ENCODE measurements at regions not wholly inside any gene's neighbourhood (a gene's known extent, or its start where the extent isn't known, plus 50 kb on each side); places are given as distances from the start of the nearest gene placed in this dataset.

GRCh38 chr2:4588606-4589005, 885.2 kb downstream of the DCDC2C start:
- TF ChIP-seq CTCF (IDR thresholded peaks at IDR 0.05; ENCODE audit: low read depth, low read length), result no peak
- no peak overlapping the region for H3K4me3 ChIP-seq (replicated peaks in 1 of 2; ENCODE audit: low read depth in 2 of 2, low read length in 2 of 2)
- DNase-seq (ENCODE audit: low read depth in 2 of 2), result no peak

GRCh38 chr2:4591261-4591660, 887.9 kb downstream of the DCDC2C start:
- TF ChIP-seq CTCF (IDR thresholded peaks at IDR 0.05; ENCODE audit: low read depth, low read length), result no peak
- H3K4me3 ChIP-seq (replicated peaks in 1 of 2; ENCODE audit: low read depth in 2 of 2, low read length in 2 of 2), result no peak overlapping the region
- no peak for DNase-seq (ENCODE audit: low read depth in 2 of 2)

- no peak overlapping the region for H3K4me3 ChIP-seq (replicated peaks in 1 of 2; ENCODE audit: low read depth in 2 of 2, low read length in 2 of 2)
- DNase-seq (ENCODE audit: low read depth in 2 of 2), result no peak
- TF ChIP-seq CTCF (IDR thresholded peaks at IDR 0.05; ENCODE audit: low read depth, low read length), result no peak
Measured at GRCh38 chr2:4597400-4597799, 894.0 kb downstream of the DCDC2C start.

DNA sequence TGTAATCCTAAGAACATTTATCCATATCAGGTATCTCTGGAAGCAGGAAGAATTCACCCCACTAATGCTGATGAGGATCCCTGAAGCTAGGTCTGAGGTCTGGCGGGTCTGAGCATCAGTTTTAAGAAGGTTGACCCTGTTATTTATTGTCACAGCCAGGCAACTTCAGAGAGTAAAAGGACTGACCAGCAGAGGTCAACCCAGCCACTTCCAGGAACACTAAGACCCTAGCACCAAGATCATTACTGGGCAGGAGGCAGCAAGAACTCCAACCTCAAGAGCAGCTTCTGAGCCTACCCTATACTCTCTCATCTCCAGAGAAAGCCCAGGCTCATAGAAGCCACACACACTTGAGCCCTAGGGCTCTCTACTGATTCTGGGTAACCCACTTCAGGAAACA, 901.4 kb downstream of the DCDC2C start:
- no peak for DNase-seq (ENCODE audit: low read depth in 2 of 2)
- no peak overlapping the region for H3K4me3 ChIP-seq (replicated peaks in 1 of 2; ENCODE audit: low read depth in 2 of 2, low read length in 2 of 2)
- TF ChIP-seq CTCF (IDR thresholded peaks at IDR 0.05; ENCODE audit: low read depth, low read length), result no peak

DNA sequence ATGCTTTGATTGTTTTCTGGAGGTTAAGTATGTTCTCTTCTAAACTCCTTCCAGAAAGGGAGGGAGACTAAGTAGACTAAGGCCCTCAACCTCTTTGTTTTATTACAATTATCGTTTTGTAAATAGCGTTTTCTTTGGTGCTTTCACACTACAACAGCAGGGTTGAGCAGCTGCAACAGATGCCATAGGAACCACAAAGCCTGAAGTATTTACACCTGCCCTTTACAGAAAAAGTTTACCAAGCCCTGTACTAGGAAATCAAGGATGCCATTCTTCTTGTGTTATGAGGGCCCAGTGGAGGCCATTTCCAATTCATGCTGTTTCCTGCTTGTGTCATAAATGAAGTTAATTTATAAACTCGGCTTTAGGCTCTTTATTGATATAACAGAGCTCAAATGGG, 914.8 kb downstream of the DCDC2C start:
- DNase-seq (ENCODE audit: low read depth in 2 of 2), result no peak
- H3K4me3 ChIP-seq (replicated peaks in 1 of 2; ENCODE audit: low read depth in 2 of 2, low read length in 2 of 2), result no peak overlapping the region
- no peak for TF ChIP-seq CTCF (IDR thresholded peaks at IDR 0.05; ENCODE audit: low read depth, low read length)

DNA sequence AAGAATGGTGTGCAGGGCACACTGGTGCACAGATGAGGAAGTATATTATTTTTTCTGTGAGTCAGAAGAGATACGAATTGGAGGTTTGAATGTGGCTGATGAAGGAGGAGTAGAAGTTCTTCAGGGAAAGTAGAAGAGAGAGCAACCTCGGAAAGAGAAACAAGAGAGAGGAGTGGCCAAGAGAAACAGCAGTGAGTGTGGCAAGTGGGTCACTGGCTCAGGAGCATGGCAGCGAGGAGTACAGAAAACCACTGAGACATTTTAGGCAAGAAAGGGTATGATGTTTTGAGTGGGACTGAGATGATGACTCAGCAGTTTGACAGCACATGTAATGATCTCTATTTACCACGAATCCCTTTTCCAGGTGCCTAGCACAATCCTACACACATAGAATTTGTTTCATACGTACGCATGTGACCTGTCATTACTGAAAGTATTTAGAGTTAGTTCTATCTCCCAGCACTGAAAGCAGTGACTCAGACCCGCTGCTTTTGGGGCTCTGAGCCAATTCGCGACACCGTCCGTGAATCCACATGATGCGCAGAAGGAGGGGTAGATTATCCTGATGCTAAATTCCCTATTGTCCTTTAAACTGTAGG, 915.4 kb downstream of the DCDC2C start:
- no peak overlapping the region for H3K4me3 ChIP-seq (replicated peaks in 1 of 2; ENCODE audit: low read depth in 2 of 2, low read length in 2 of 2)
- no peak for TF ChIP-seq CTCF (IDR thresholded peaks at IDR 0.05; ENCODE audit: low read depth, low read length)
- no peak for DNase-seq (ENCODE audit: low read depth in 2 of 2)

- DNase-seq (ENCODE audit: low read depth in 2 of 2), result no peak
- H3K4me3 ChIP-seq (replicated peaks in 1 of 2; ENCODE audit: low read depth in 2 of 2, low read length in 2 of 2), result no peak overlapping the region
- TF ChIP-seq CTCF (IDR thresholded peaks at IDR 0.05; ENCODE audit: low read depth, low read length), result no peak
Measured at GRCh38 chr2:4628998-4629501, 925.7 kb downstream of the DCDC2C start.

Data from cardiac fibroblast (primary cell).